H1 (cell line): ENCODE measurements at regions not wholly inside any gene's neighbourhood (a gene's known extent, or its start where the extent isn't known, plus 50 kb on each side); places are given as distances from the start of the nearest gene placed in this dataset.

Experiments
- ATF3 ChIP-seq: IDR thresholded peaks from 2 replicates; pipeline ENCODE4 v1.6.1; 2011; ENCODE audit warnings: low read depth, mild to moderate bottlenecking, low read length; ENCODE audit not compliant: insufficient read depth
- CBX5 ChIP-seq: fragments of 300-800, 300-1000 bp; sonication (generic); IDR thresholded peaks from 2 replicates; pipeline ENCODE4 v1.7.1; 2016; ENCODE audit warnings: antibody characterized with exemption, low read length, low read depth
- CTCF ChIP-seq, 3 experiments: IDR thresholded peaks; 1 replicate in 2 of 3; 2 replicates in 1 of 3; pipeline versions ENCODE4 v1.5.1 to v1.6.1; 2011; ENCODE audit warnings: low read length in 3 of 3, mild to moderate bottlenecking in 3 of 3, inconsistent platforms in 2 of 3, low read depth in 1 of 3, moderate library complexity in 1 of 3; ENCODE audit not compliant: insufficient read depth in 1 of 3; ENCODE audit errors: control extremely low read depth in 1 of 3
- GABPA ChIP-seq: IDR thresholded peaks from 2 replicates; pipeline ENCODE4 v1.6.1; 2011; ENCODE audit warnings: mild to moderate bottlenecking, low read length, moderate library complexity, borderline replicate concordance; ENCODE audit not compliant: insufficient read depth
- NRF1 ChIP-seq: IDR thresholded peaks from 2 replicates; pipeline ENCODE4 v1.6.1; 2011; ENCODE audit warnings: mild to moderate bottlenecking, low read depth, low read length, improper control_type of control experiment
- POLR2A ChIP-seq, 2 experiments: IDR thresholded peaks; 1 replicate in 1 of 2; 2 replicates in 1 of 2; pipeline ENCODE4 v1.6.1; 2011; ENCODE audit warnings: low read depth in 2 of 2, low read length in 2 of 2, mild to moderate bottlenecking in 2 of 2; ENCODE audit errors: control extremely low read depth in 1 of 2
- RAD21 ChIP-seq, 2 experiments: IDR thresholded peaks in 1 of 2; conservative IDR thresholded peaks in 1 of 2; 2 replicates each; pipeline ENCODE4 v1.6.1; 2011; ENCODE audit warnings: low read depth in 2 of 2, low read length in 2 of 2, improper control_type of control experiment in 1 of 2, inconsistent platforms in 1 of 2, mild to moderate bottlenecking in 1 of 2, moderate library complexity in 1 of 2
- SIRT6 ChIP-seq: IDR thresholded peaks from one replicate; pipeline ENCODE4 v1.7.1; 2012; ENCODE audit warnings: low read length, inconsistent platforms
- SP1 ChIP-seq: IDR thresholded peaks from 2 replicates; pipeline ENCODE4 v1.6.1; 2011; ENCODE audit warnings: low read depth, low read length
- TBP ChIP-seq: IDR thresholded peaks from 2 replicates; pipeline ENCODE4 v1.6.1; 2011; ENCODE audit warnings: low read depth, low read length, improper control_type of control experiment
- YY1 ChIP-seq: IDR thresholded peaks from 2 replicates; pipeline ENCODE4 v1.6.1; 2011; ENCODE audit warnings: low read depth, mild to moderate bottlenecking, low read length

- TF ChIP-seq TBP (no peak), POLR2A (IDR thresholded peaks at IDR 0.05; ENCODE audit: control extremely low read depth in 1 of 2, low read depth in 2 of 2, low read length in 2 of 2) (no peak), CTCF (IDR thresholded peaks at IDR 0.05; ENCODE audit: control extremely low read depth in 1 of 3, insufficient read depth in 1 of 3, low read depth in 1 of 3, low read length in 3 of 3) (no peak), YY1 (no peak), ATF3 (no peak), RAD21 (IDR thresholded peaks at IDR 0.05 in 1 of 2, conservative IDR thresholded peaks at IDR 0.05 in 1 of 2; ENCODE audit: low read depth in 2 of 2, low read length in 2 of 2) (no peak), SP1 (no peak), NRF1 (no peak), GABPA (no peak), SIRT6 (no peak), CBX5 (no peak)
Measured at GRCh38 chr4:138734746-138735145, 280.8 kb upstream of the NOCT start.
